NCI-H187 (cell line): ENCODE measurements at regions not wholly inside any gene's neighbourhood (a gene's known extent, or its start where the extent isn't known, plus 50 kb on each side); places are given as distances from the start of the nearest gene placed in this dataset.

Experiments used
- DNase-seq, 2 experiments: peaks; one replicate each; lab custom pipeline; 2025; lab: John Stamatoyannopoulos, UW

DNA sequence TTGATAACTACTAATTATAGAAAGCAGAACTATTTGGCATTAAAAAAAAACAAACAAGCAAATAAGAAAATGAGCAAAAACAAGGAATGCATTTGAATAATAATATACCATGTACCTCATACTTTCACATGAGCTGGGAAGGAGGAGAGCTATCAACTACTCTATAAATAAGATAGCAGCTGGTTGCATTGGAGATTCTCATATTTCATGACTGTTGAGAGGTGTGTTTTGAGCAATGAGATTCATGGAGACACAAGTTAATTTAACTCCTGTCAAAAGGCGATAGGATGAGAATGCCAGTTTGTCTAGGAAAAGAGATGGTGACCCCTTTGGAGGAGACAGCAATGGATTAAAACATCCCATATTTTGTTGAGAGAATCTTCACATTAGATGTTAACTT, 348.8 kb upstream of the SPTLC3 start:
- no peak for DNase-seq

DNA sequence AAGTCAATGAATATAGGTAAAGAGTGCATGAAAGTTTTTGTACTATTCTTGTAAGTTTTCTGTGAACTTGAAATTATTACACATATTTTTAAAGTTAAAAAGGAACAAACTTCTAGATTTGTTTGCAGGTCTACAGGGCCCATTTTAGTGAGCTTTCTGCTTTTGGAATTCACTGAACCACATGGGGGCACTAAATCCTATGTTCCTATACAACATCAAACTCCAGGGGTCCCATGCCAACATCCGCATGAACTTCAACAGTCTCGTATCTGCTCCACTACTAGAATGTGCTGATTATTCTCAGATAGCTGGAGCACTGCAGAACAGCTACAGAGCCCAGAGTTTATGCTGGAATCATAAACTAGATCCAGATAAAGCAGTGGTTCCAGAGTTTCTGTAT, 347.9 kb upstream of the SPTLC3 start:
- no peak for DNase-seq

DNA sequence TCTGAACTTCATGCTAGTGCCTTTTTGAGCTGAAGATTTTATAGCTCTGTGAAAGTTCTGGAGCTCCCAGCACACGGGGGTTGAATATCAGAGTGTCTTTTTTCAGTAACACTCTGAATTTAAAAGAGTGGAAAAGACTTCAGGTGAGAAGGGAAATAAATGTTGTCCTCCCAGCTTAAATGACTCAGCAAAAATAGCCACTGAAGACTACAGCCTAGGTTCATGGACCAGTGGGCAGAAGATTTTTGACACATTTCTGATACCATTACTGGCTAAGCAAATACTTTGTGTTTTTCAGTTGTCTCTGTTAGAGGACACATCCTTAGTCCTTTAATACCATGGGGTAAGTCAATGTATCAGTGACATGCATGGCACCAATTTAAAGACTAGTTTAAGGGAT, 338.5 kb upstream of the SPTLC3 start:
- no peak for DNase-seq

DNA sequence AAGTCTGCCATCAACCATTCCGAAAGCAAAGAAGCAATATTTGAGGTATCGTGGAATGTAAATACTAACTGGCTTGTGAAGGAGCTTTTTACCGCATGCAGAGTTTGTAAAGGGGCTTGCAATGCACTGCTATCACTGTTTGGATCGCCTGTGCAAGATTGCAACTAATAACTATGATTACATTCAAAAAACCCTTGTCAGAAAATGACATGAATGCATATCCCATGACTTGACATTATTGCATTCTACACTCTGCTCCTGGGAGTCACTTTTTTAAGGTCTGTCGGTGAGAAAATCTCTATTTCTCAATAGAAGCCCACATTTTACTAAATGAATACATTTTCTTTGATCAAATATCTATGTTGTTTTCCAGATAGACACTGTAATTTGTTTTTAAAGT, 335.4 kb upstream of the SPTLC3 start:
- no peak for DNase-seq

DNA sequence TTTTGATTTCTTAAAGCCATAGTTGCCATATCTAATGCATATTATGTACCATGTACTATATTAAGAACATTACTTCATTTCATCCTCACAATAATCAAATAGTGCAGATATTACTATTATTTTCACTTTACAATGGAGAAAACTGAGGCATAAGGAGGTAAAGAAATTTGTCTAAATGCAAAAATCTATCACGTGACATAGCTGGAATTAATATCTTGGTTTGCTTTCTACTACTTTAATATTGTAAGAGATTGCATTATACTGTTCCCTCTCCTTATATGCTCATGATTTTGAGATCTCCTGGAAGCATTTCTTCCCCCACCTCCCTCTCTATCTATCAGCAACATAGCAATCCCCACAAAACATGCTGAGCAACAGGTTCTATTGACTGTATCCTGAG, 330.8 kb upstream of the SPTLC3 start:
- DNase-seq = no peak

DNA sequence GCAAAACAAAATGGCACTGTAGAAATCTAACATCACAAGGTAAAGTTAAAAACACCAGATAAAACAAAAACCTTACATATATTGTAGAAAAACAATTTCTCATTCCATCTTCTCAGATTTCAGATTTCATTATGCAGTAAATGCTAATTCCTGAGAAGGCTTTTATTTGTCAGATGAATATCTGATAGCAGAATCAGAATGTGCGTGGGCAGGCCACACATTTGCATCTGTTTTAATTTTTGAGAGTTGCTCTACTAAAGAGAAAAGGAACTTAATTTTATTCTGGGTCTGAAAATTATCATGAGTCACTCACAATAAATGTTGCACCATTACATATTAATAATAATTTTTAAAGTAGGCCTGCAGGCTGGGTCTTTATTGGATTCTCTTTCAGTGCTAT, 329.3 kb upstream of the SPTLC3 start:
- no peak for DNase-seq

DNA sequence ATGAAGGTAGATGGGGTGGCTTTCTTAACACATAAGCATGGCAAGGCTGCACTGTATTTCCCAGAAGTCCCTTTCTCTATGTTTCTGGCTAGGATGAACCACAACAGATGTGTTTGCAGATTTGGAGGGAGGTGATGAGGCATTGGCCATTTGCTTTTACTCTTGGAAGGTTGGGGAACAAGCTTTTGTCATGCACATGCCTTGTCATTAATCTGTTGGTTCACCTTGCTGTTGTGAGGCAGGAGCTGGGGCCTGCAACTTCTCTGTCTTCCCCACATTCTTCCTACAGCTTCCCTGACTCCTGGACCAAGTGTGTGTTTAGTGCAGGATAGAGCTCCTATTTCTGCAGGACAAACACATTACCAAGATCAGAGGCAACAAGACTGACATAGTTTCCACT, 326.2 kb upstream of the SPTLC3 start:
- no peak for DNase-seq

DNA sequence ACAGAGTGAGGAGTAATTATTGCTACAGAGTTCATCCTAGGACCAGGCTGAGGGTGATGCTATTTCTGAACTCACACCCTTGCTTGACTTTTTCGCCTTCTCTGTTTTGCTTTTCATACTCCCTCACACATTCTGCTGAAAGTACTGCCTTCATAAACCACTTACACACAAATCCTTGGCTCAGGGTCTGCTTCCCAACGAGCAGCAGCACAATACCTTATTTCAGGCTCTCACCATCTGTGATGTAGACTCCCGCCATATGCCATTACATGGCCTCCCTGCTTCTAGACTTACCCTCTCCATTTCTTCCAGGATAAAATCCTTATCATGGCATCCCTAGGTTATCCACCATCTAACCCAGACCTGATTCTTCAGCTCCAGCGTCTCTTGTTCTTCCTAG, 321.3 kb upstream of the SPTLC3 start:
- DNase-seq = no peak

DNA sequence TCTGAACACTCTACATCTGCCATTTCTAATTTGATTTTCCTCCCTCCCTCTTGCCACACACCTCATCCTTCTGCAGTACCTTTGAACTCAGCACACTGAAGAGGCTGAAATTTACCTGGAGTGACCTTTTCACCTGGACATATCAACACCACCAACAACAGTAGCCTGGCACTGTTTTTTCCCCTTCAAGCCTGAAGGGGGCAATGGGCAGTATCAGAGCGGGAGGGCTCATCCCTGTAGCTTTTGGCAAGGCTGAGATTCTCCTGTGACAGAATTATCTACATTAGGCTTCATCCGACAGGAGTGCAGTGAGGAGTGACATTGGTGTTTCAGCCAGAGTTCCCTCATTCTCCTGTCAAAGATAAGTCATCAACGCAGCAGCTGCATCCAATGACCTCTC, 312.8 kb upstream of the SPTLC3 start:
- DNase-seq = no peak

DNA sequence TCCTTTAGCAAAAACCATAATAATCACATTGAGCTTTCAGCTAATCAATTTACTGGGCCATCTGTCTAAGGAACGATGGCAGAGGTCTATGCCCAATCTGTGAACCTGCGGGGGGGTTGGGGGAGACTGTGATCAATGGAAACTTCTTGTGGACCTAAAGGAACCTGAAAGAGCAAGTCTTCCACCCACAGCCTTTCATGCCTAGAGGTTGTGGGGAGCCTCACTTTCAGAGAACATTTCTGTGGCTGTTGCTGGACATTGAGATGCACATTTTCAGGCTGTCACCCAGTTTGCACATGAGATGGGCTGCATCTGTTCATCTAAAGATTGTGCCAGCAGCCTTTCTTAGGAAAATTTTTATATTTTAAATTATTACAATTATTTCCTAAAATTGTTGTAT, 310.0 kb upstream of the SPTLC3 start:
- no peak for DNase-seq

DNA sequence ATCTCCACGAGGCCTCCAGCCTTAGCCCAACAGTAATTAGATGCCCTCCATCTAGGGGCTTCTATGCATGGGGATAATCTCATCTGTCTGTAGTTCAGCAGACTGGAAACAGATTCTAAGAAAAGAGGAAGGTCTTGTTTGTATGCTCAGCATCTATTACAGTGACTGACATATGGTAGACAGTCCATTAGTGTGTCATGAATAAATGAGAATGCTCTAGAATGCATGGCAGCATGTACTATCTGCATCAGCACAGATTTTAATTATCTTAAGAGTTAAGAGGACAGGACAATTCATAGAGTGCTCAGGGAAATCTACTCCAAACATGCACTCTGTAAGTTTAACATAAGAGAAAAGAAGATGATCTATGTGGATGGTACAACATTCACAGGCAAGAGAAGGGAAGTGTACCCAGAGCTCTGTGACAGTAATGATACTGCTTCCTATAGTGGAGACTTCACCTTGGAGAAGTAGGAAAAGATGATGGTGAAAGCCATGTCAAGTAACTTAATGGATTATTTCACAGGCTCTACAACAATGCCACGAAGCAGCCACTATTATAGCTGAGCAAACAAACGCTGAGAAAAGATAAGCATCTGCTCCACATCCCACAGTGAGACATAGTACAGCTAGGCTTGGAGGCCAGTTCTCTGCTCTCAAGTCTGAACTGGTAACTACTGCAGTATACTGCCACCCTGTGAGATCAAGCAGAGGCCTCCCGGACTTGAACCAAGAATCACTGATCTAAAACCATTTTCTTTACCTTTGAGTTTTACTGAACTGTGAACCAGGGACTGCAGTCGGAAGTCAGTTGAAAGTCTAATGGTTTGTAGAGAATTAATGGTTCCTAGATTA, 309.2 kb upstream of the SPTLC3 start:
- peak in 1 of 2 experiments; percentile 16 for DNase-seq

DNA sequence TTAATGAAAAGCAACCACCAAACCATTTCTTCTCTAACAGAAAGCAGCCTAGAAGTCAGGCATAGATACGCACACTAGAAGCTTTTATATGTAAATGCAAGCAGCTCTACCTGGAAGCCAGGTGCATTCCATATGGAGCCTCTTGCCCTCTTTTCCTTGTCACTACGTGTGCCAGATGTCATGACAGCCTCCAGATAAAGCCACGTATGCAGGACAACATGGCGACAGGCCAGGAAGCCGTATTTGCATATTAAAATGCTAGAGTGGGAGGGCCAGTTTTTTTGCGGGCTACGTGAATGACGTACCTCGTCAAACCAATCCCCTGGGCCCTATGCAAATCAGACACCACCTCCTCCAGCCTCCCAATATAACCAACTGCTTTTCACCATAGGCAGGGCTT, 308.1 kb upstream of the SPTLC3 start:
- no peak for DNase-seq

DNA sequence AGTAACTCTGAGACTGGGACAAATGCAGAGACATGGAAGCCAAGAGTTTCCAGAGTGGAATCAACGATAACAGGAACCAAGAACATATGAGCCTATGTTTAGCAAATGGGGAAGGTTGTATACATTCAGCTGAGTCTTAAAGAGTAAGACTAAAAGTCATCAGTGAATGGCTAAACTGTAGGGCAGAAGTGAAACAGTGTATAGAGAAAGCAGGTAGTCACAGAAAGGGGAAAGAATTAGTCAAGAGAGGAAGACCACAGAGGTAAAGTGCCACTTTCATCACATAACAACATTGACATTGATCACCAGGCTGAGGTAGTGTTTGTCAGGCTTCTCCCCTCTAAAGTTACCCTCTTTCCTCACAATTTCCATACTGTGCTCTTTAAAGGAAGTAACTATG, 306.5 kb upstream of the SPTLC3 start:
- DNase-seq = no peak

DNA sequence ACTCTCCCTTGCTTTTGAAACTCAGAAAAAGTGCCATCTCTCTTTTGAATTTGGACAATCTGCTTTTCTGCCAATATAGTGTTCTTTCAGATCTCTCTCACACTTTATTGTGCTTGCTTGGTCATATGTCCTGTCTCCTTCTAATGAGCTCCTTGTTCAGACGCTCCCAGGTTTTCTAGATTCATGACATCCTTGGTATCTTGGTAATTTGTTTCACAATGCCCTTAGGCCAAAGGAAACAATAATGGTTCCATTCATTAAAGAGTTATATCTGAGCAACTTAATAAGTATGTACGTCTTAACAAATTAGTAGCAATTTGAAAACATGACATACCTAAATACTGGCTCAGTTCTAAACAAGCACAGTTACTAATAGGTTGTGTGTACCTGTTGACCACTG, 293.4 kb upstream of the SPTLC3 start:
- DNase-seq = no peak

DNA sequence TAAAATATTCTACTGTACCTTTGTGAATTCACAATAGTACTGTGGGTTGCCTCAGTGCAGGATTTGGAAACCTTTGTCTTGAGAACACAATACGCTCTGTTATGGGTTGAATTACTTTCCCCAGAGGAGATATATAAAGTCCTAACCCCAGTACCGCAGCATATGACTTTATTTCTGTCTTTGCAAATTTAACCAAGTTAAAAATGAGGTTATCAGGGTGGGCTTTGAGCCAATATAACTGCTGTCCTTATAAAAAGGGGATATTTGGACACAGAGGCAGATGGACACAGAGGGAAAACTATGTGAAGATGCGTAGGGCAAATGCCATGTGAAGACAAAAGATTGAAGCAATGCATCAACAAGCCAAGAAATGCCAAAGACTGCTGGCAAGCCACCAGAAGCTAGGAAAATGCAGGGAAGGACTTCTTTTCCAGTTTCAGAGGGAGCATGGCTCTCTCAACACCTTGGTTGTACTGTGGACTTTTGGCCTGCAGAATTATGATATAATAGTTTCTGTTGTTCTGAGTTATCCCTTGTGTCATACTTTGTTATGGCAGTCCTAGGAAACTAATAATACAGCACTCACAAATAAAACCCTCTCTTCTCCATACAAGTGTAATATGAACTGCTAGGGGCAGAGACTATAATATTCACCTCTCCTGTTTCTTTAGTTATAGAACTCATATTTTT, 292.6 kb upstream of the SPTLC3 start:
- no peak for DNase-seq

DNA sequence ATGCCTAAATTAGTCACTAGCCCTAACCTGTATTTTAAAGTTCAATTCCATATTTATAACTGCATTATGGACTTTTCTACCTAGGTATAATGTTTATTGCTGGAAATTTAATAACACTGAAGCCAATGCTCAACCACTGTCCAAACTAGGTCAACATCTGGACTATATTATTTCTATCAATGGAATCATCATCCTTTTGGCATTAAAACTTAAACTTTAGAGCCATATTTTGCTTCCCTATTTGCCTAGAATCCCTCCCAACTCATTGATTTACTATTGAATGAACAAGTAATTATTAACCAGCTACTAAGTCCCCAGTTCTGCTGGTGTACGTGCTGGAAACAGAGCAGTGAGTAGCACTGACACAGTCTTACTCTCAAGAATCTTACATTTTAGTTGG, 291.7 kb upstream of the SPTLC3 start:
- DNase-seq = no peak

DNA sequence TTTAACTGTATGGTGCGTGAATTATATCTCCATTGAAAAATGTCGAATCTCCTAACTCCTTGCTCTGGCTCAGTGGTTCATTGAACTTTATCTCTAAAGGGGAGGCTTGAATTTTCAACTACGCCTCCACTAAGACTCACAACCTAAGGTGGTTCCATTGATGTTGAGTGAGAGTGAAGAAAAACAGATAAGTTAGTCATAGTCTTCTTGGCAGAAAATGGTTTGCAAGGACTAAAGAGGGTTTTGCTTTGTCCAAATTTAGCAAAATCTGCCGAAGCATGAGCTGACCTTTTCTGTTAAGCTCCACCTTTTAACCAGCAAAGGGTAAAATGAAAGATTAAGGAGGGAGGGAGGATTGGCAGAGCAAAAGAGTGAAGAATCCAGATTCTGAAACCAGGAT, 290.2 kb upstream of the SPTLC3 start:
- DNase-seq = no peak

DNA sequence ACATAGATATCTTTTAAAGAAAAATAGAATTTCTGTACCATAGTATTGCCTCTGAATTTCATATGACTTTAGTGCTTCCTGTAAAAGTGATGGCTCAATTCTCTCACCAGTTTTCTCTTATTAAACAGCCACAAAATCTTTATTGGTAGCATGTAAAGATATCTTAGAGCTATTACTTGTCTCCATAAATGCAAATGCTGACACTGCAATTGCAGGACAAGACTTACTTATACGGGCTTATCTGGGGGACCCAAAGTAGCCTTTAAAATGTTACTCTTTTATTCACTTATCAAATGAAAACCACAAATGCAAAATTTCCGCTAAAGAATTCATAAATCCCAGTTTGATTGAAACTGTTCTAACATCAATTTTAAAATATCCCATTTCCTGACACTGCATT, 287.1 kb upstream of the SPTLC3 start:
- no peak for DNase-seq

DNA sequence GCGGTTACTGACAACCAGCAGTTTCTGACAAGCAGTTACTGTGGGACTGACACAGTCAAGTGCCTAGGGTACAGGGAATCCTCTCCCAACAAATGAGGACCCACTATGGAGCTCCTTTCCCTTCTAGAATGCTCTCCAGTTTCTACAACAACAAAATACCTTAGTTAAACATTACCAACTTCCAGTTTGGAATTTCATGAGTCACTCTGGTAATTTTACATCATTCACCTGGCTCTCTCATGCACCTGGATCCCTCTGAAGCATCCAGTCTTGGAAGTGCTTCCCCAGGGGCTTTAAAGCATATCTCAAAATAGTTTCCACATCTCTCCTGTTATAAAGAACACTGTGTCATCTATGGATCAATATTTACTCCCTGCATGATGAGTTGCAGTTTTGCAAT, 286.7 kb upstream of the SPTLC3 start:
- DNase-seq = no peak

DNA sequence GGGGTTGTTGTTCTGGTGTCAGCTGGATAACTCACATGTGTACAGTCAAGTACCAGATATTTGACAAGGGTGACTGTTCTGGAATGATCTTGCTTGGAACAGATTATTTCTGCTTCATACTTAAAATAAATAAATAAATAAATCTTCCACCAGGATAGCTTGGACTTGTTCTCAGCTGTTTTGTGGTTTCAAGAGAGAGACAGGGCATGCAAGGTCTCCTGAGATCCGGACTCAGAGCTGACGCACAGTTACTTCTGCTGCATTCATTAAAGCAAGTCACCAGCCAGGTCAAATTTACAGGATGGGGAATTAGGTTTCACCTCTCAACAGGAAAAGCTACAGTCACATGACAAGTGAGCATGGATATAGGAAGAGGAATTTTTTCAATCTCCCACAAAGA, 285.0 kb upstream of the SPTLC3 start:
- DNase-seq = no peak

DNA sequence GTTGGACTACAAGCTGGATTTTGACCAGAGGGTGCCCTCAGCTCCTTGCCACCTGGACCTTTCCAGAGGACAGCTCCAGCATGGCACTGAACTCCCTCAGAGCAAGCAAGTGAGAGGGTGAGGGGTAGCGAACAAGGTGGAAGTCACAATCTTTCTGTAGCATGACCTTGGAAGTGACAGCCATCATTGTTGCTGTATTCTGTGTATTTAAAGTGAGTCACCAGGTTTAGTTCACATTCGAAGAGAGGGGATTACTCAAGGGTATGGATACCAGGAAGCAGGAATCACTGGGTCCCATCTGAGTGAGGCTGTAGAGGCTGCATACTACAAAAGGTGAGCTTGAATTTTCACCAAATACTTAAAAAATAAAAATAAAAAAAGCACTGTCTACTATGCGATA, 280.0 kb upstream of the SPTLC3 start:
- DNase-seq = no peak

DNA sequence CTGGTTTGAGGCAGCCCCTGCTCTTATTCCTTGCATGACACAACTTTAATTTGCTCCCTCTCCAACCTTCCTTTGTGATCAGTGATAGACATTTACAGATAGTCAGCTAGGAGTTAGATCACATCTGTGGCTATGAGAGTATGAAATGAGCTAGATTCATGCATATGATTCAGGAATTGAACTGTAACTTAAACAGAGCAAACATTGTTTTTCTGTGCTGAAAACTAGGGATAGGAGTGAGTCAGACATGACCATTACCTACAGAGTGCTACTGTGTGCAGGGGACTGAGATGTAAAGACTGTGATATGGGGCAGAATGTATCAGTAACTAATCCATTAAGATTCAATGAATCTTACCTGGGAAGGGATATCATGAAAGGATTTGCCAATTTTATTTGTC, 279.4 kb upstream of the SPTLC3 start:
- no peak for DNase-seq

DNA sequence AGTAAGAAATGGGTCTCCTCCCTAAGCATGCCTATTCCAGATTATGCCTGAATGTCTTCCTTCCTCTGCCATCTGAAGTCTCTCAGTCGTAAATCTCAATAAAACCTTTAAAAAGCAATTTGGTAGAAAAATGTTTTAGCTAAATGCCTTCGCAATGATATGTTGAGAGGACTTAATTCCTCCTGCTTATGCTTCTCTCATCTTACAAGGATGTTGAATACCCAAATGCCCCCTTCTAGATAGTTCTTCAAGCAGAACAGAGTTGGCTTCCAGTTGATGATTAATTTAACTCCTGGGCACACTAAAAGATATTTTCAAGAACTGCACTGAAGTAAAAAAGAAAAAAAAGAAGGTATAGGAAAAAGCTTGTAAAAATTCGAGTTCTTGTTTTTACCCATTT, 275.0 kb upstream of the SPTLC3 start:
- no peak for DNase-seq

DNA sequence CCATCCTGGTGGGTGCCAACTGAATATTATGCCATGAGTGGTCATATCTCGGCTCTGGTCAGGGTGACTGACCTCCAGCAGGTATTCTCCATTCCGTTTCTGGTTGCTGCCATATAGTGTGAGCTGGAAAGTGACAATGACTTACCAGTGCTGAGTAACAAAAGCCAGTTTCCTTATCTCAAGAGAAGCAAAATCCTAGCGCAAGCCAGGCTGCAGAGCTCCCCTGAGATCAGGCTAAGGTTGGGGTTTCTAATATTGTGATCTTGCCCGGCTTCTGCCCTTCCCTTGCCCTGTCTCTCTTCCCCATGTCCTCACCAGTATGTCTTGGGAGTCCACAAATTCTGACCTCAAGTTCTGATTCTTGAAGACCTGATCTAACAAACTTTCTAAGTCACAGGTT, 271.3 kb upstream of the SPTLC3 start:
- DNase-seq = no peak
